Lower leg skin (tissue), 3 donors: ENCODE measurements at regions not wholly inside any gene's neighbourhood (a gene's known extent, or its start where the extent isn't known, plus 50 kb on each side); places are given as distances from the start of the nearest gene placed in this dataset.

Source experiments
- CTCF ChIP-seq, 3 donors: fragments of 450-650 bp; IDR thresholded peaks; one replicate each; pipeline ENCODE4 v1.5.1; 2016; ENCODE audit warnings: antibody characterized with exemption in 3 of 3, mild to moderate bottlenecking in 3 of 3, moderate library complexity in 2 of 3
- POLR2A ChIP-seq, 2 donors: fragments of 450-650 bp; IDR thresholded peaks; one replicate each; pipeline ENCODE4 v1.6.1; 2016 to 2017; ENCODE audit warnings: antibody characterized with exemption in 2 of 2, mild to moderate bottlenecking in 1 of 2, moderate library complexity in 1 of 2

GRCh38 chr2:145592361-145592760, 1072.4 kb upstream of the ZEB2 start:
- TF ChIP-seq CTCF (IDR thresholded peaks at IDR 0.05) (no peak), POLR2A (IDR thresholded peaks at IDR 0.05) (no peak)
